GM19397 (cell line): ENCODE measurements at regions not wholly inside any gene's neighbourhood (a gene's known extent, or its start where the extent isn't known, plus 50 kb on each side); places are given as distances from the start of the nearest gene placed in this dataset.

Experiments used
- ATAC-seq: cut with Tn5 transposase; IDR thresholded peaks from one replicate; pipeline ENCODE4 v1.9.1; 2021; ENCODE audit warnings: mild to moderate bottlenecking, moderate library complexity; ENCODE audit not compliant: unreplicated experiment

DNA sequence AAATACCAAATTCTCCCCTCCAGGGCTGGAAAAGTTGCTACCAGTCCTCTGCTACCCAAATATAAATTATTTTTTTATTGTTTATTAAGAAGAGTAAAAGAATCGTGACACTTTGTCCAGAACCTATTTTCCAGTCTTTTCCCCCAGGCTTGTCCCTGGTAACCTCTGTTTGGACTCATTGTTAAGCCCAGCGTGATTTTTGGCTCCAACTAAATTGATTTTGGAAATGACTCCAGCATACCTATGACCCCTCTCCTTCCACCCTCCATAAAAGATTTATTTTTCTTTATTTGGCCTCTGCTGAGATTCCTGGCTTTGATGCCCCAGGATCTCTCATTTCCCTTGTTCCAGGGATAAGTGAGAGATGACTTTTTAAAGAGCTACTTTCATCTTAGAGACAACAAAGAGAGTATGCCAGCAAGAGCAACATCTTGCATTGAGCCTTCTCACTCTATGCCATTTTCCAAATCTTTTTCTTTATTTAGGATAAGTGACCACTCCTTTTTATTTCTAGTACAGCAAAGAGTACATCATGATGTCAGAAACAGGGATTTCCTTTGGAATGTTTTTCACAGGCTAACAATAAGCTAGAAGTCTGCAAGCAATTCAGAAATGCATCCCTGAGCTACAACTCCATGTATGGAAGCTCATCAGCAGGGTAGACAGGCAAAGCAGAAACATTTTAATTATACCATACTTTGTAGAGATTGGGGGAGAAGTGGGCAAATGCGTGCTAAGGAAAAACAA is 75.8 kb downstream of the DAD1 start:
- ATAC-seq: no peak

DNA sequence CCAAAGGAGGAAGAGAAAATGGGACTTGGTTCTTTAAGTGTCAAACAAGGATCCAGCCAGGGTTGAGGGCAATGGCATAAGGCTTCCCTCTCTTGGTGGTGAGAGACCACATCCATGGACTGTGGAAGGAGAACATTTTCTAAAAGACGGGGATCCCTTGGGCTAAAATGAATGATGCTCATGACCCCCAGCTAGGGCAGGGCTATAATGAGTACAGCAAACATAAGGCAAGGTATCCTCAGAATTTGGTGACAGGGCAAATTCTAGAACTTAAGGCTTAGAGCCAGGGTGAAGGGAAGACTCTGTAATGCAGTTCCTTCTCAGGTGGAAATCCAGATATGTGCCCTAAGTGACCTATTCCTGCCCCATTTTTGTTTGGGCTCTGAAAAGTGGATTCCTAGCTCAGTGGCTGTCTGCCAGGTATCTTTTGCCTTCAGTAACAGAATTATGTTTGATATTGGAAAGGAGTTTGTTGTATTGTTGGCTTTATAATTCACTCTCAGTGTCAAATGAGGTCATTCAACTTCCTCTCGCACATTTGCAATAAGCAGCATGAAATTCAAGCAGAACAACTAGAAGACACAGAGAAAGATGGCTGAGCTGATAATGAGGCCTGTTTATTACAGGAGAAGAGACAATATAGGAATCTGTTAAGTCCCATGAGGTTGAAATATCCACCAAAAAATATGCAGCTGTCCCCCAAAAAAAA is 76.8 kb downstream of the DAD1 start:
- ATAC-seq: no peak

DNA sequence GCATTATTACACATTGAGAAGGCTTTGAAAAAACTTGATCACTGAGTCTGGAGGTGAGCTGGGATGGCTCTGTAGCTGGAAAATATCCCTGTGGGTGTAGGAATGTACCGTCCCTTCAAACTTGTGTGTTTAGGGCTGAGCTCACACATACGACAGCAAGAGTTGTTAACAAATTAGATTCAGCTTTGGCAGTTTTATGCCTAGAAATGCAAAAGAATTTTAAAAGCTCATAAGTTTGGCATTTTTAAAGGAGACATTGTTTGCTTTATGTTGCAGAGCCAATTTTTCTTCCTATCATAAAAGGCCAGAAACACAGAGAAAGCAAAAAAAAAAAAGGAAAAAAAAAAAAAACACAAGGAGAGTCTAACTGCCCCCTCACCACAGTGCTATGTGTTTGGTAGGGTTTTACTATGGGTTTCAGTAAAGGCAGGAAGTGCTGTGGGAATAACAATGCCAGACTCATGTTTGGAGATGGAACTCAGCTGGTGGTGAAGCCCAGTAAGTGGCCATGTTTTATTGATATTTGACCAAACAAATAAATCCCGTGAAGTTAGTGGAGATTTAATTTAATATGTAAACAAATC is 78.4 kb downstream of the DAD1 start:
- ATAC-seq: no peak

DNA sequence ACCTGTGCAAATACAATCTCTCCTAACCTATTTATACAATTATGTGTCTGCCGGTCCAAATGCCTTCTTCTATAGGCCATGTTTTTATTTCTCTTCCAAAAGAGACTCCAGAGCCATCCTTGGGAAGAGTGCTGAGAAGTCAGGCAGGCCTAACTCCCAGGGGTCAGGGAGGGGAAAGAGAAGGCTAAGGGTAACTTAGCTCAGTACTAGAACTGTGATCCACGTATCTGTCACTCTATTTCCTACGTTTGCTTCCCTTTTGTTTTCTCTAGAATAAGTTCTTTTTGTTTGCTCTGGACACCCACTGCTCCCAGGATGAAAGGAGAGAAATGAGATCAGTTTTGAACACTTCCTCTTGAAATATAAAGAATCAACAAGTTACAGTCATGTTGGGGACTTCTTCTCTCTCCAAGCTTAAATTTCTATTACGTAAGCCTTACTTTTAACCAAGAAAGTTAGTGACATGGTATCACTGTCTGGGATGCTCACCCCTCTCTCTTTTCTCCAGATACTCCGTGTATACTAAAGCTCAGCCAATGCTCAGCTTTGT is 79.2 kb downstream of the DAD1 start:
- no peak for ATAC-seq

DNA sequence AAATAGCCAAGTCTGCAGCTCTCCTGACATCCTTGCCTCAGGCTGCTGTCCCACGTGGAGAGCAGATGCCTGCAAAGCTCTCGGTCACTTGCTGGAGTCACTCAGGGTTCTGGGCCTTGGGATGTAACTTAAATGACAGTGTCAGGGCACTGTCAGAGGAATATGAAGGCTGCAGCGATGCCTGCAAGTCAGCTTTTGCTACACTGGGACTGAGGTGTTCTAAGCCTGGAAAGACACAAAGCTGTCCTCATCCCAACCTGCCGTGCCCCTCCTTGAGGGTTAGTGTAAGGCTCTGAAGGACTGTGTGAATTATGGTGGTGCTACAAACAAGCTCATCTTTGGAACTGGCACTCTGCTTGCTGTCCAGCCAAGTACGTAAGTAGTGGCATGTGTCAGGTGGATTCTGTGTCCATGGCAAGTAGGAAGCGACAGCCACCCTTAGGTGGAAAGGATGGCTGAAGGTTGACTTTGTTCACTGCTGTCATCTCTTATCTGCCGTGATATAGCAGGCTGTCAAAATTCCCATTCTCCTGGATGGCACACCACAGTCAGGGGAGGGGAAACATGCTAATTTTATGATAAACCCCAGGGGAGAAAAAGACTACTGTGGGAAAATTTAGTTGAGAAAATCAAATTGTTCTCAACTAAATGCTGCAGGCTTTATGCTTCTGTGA is 79.9 kb downstream of the DAD1 start:
- no peak for ATAC-seq

DNA sequence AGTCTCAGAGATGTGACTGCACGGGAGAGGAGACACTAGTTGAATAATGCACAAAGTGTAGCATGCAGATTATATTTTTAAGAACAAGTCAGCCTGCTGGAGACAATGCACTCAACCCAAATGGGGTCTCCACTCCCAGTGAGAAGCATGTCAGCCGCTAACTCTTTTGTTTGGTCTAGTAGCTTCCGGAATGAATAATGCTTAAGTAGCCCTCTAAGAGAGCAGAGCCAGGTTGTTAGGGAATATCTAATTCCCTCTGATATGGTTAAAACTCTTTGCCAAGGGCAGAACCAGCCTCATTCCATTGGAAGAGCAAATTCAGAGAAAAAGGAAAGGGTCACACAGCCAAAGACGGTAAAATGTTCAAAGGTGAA is 80.4 kb downstream of the DAD1 start:
- no peak for ATAC-seq

DNA sequence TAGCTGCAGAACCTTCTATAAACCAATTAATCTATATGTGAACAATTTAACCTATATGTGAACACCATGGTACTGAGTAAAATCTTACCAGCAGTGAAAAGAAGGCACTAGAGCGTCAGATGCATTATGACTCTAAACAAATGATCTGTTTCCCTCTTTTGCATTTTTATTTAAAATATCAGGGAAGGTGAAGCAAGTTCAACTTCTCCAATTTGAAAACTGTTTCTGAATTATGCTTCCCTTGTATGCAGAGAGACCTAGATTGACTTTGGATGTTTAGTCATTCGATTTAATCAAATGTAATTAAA is 80.9 kb downstream of the DAD1 start:
- no peak for ATAC-seq

DNA sequence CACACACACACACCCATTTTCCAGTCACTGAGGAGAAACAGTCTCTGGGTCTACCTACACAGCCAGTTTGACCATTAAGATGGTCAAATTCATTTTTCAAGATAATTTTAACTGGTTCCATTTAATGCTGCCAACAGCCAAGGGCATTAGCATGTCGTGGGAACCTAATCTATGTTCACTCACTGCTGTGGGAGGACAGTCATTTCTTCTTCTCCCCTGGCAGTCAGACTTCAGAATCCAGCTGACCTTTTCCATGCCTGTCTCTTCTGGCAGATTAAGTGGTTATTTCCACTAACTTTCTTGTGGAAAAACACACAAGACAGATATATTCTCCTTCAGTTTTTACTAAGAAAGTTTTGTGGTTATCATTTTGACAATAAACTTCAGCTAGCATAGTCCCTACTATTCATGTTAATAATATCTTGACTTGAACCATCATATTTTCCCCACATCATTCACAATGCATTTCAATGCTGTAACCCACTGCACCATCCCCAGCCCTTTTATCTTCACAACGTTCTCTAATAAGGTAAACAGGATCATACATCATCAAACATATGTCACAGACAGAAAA is 82.2 kb downstream of the DAD1 start:
- ATAC-seq: no peak

DNA sequence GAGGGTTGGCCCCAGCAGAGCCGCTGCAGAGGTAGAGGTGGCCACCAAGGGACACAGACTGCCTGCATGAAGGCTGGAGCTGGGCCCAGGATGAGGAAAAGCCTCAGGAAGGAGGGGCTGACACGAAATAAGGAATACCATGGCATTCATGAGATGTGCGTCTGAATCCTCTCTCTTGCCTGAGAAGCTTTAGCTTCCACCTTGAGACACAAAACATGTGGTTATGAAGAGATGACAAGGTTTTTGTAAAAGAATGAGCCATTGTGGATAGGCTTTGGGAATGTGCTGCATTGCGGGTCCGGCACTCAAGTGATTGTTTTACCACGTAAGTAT is 82.7 kb downstream of the DAD1 start:
- no peak for ATAC-seq

DNA sequence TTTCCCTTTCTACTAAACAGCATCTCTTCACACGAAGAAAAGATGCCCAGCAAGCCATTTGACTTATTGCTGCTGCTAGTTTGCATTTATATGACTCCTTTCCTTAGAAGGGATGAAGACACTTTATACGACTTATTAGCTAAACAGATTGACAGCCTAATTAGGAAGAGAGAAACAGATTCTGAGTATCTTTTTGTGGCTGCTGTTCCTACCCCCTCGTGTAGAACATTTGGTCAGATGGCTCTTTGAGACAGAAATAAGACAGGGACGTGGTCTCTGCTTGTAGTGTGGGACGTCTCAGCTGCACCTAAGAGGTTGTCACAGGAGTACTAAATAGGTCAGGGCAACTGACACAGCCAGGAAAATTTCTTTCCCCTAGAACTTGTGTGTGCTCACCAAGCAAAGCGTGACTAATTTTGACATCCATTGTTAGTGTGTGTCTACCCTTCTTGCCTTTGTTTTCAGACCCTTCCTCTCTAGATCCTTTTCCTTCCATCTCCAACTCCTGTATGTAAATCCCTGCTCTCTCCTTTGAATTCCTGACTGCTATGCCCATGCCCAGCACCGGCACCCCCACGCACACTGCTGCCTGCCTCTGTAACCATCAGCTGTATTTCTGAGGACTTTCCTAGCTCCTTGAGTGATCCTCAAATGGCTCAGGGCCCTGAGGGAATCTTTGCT is 83.2 kb downstream of the DAD1 start:
- peak; percentile 24 for ATAC-seq

DNA sequence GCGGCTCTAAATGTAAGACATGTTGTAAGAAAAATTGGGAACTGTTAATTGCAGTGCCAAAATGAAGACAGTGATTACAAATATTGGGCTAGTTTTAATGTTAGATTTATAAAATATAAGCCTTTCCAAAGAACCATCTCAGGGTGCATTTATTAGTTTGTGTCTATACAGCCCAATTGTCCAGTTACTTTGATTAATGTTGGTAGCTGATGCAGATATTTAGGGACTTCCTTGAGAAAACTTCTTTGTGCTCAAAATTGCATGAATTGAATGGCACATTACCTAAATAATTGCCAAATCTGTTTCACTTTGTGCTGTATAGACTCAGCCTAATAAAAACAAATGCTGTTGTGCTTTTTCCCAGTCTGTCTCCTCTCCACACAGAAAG is 83.7 kb downstream of the DAD1 start:
- no peak for ATAC-seq

DNA sequence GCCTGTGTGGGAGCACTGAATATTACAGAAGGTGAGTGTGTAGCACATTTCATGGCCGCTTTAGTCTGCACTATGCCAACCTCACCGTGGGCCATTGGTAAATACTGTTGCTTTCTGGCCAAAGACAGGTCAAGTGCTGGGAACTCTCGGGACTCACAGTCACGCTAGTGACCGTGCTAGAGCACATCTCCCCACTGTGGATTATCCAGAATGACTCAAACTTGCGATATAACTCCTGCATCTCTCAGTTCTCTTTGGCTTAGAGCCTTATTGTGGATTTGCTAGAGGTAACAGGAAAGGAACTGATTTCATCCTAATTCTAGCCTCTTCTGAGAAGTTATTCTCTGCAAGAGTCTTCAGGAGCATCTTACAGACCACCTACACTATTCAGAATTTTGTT is 86.5 kb downstream of the DAD1 start:
- no peak for ATAC-seq

DNA sequence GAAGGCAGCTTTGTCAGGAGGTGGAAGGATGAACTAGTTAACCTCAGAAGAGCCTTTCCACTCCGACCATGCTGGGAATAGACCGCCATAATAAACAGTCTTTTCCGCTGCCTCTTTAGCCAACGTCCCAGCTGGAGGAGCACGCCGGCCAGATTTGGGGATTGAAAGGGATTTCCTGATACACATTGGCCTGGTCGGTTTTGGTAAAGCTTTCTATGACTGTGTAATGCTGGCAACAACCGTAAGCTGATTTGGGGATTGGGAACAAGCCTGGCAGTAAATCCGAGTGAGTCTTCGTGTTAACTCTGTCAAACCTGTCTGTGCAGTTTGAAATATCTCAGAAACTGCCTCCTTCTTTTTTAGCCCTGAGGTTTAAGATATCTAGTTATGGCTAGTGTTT is 87.0 kb downstream of the DAD1 start:
- ATAC-seq: no peak

DNA sequence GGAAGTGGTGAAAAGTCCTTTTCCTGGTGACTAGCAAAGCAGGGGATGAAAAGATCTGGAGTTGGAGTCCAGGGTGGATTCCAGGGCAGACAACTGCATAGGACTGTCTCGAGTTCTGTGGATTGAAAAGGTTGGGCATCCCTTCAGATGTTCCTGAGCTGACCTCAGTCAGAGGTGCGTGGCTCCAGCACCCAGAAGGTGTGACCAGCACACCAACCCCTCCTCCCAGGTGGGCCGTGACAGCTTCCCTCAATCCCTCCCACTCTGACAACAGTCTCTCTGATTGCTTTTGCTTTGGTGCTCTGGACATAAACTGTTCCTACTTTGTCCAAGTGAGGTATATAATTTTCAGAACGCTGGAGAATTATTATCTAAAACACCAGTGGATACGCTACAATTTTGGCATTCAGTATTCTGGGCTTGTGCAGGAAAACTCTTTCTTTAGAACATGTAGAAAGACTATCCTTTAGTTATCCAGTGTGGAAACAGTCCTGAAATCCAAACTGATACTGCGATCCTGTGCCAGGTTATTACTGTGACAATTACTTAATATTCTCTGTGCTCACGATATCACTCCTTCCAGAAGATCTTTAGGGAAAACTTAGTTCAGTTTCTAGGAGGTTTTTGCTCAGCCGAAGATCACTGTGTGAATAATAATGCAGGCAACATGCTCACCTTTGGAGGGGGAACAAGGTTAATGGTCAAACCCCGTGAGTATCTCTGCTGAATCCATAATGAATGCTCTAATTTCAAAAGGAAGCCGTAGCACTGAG is 87.9 kb downstream of the DAD1 start:
- ATAC-seq: no peak

DNA sequence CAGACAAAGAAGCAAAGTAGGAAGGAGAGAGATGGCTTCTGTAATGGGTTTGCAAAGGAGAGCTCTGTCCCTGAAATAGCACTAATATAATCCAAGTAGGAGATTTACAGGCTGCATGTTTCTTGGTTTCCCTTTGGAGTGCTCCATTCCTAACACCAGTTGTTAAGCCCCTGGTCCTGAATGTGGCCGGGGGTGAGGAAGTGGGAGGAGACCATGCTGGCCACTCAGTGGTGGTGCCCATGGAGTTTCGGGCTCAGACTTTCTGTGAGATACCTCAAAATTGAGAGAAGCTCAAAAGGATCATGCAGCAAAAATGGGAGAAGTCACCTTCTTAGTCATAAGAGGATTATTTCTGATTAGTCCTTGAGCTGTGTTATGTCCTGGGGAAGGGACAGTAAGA is 88.5 kb downstream of the DAD1 start:
- no peak for ATAC-seq

DNA sequence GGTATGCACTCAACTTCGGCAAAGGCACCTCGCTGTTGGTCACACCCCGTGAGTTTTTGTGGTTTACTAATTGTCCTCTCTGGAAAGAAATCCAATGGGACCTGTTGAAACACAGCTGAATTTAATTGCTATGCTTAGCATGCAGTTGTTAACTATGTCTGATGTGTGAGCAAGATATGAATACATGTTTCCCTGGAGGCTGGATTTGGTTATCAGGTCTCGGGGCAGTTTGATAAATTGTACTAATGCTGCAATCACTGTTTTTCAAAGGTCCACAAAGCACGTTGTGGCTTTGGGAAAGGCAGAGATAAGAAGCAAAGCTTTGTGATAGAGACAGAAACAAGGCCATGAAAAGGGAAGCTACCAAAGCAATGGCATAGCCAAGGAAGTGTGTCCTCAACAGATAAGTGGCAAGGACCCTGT is 91.3 kb downstream of the DAD1 start:
- no peak for ATAC-seq

DNA sequence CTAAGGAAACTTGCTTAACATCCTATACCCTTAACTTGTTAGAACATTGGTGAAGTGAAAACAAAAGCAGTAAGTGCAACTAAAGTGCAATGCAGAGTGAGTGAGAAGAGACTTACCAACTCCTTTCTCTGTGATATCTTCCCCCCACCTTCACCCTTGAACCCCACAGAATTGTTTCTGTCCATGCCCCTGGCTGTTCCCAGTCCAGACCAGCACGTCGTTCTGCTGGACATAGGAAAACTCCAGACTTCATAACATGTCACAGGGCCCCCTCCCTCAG is 91.9 kb downstream of the DAD1 start:
- ATAC-seq: no peak

DNA sequence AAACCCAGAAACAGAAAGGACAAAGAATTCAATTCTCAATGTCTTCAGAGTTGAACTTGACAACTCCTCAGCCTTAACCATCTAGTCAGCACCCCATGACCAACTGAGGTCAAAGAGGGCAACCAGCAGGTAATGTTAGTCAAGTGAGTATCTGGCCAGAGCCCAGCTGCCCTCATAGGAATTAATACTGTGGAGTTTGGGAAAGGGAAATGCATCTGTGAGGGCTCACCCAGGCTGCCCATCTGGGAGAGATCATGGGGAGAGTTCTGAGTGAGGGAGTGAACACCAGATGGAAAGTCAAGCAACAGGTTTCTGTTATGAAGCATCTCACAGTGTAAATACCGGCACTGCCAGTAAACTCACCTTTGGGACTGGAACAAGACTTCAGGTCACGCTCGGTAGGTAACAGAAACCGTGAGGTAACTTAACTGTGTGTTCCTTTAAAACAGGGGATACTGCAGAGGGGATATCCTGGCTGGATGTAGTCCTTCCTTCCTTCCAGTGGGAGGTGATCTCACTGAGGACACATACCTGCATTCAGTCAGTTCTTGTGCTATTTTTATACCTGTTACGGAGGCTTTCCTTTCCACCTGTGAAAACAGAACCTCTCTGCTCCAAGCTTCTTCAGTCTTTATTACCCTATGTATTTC is 94.4 kb downstream of the DAD1 start:
- no peak for ATAC-seq

DNA sequence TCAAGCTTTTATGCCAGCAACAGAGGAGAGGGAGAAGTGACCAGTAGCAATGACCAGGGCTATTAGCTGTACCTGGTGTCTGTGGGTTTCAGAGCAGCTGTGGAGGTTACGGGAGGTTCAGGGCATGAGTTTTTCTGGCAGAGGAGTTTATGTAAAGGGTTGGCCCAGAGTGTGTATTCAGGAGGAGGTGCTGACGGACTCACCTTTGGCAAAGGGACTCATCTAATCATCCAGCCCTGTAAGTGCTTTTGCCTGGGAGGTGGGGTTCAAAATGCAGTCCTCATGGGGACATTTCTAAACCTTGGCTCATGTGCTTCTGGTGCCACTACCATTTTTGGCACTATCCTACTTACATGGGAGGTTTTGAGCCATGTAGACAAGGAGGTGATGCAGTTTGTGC is 95.3 kb downstream of the DAD1 start:
- no peak for ATAC-seq
